HG03571 (cell line): ENCODE measurements at regions not wholly inside any gene's neighbourhood (a gene's known extent, or its start where the extent isn't known, plus 50 kb on each side); places are given as distances from the start of the nearest gene placed in this dataset.

ENCODE experiments used
- ATAC-seq: cut with Tn5 transposase; IDR thresholded peaks from one replicate; pipeline ENCODE4 v1.9.1; 2021; ENCODE audit not compliant: unreplicated experiment

GRCh38 chr14:89630101-89630829 lies 213.2 kb upstream of the FOXN3 start:
- ATAC-seq: no peak

- no peak for ATAC-seq
Measured at GRCh38 chr14:89629383-89629782, 212.3 kb upstream of the FOXN3 start.

GRCh38 chr14:89628521-89628920 lies 211.5 kb upstream of the FOXN3 start:
- ATAC-seq: no peak

- ATAC-seq: no peak
Measured at GRCh38 chr14:89626233-89626806, 209.3 kb upstream of the FOXN3 start.

GRCh38 chr14:89625731-89626232 lies 208.7 kb upstream of the FOXN3 start:
- ATAC-seq: no peak

GRCh38 chr14:89625244-89625713 lies 208.2 kb upstream of the FOXN3 start:
- ATAC-seq: no peak

GRCh38 chr14:89624500-89625156 lies 207.6 kb upstream of the FOXN3 start:
- ATAC-seq: no peak

GRCh38 chr14:89621791-89622638 lies 205.0 kb upstream of the FOXN3 start:
- ATAC-seq: no peak

- no peak for ATAC-seq
Measured at GRCh38 chr14:89621009-89621421, 204.0 kb upstream of the FOXN3 start.

GRCh38 chr14:89620436-89620835 lies 203.4 kb upstream of the FOXN3 start:
- ATAC-seq: no peak

GRCh38 chr14:89619596-89619995 lies 202.6 kb upstream of the FOXN3 start:
- ATAC-seq: no peak

- peak; percentile 71 for ATAC-seq
Measured at GRCh38 chr14:89618811-89619551, 201.9 kb upstream of the FOXN3 start.

- ATAC-seq: no peak
Measured at GRCh38 chr14:89618330-89618708, 201.3 kb upstream of the FOXN3 start.

GRCh38 chr14:89617481-89618329 lies 200.7 kb upstream of the FOXN3 start:
- ATAC-seq: no peak

GRCh38 chr14:89616852-89617341 lies 199.9 kb upstream of the FOXN3 start:
- peak; percentile 40 for ATAC-seq

- ATAC-seq: no peak
Measured at GRCh38 chr14:89616425-89616824, 199.4 kb upstream of the FOXN3 start.

- no peak for ATAC-seq
Measured at GRCh38 chr14:89615421-89615820, 198.4 kb upstream of the FOXN3 start.

- no peak for ATAC-seq
Measured at GRCh38 chr14:89614009-89614691, 197.1 kb upstream of the FOXN3 start.
